Lung (tissue), 11 donors: ENCODE measurements at regions not wholly inside any gene's neighbourhood (a gene's known extent, or its start where the extent isn't known, plus 50 kb on each side); places are given as distances from the start of the nearest gene placed in this dataset.
"Not testable (repeated sequence)": the region's sequence is repeated elsewhere in the genome, so short reads cannot be mapped to it uniquely, and the experiment has no call there.

Experiments used
- ATAC-seq: fragments of 200-7000 bp; cut with Tn5 transposase; one replicate; pipeline ENCODE4 v1.9.1; 2020; ENCODE audit warnings: moderate number of reproducible peaks; ENCODE audit not compliant: insufficient read depth, low FRiP score
- DNase-seq, 3 donors: peaks; one replicate each; pipeline ENCODE4 v3.0.0-alpha.2; 2013 to 2017
- H3K27ac ChIP-seq, 2 donors: one replicate each; pipeline ENCODE4 v1.5.1; 2013; ENCODE audit warnings: mild to moderate bottlenecking in 2 of 2, moderate library complexity in 2 of 2, control low read depth in 1 of 2, inconsistent platforms in 1 of 2, low read depth in 1 of 2, low read length in 1 of 2
- H3K27me3 ChIP-seq, 3 donors: one replicate each; pipeline ENCODE4 v1.5.1; 2013; ENCODE audit warnings: low read length in 2 of 3; ENCODE audit not compliant: control insufficient read depth in 3 of 3, insufficient read depth in 3 of 3
- H3K36me3 ChIP-seq, 4 donors: one replicate each; pipeline ENCODE4 v1.5.1; 2013; ENCODE audit warnings: low read length in 4 of 4, mild to moderate bottlenecking in 1 of 4, moderate library complexity in 1 of 4; ENCODE audit not compliant: control insufficient read depth in 4 of 4, insufficient read depth in 4 of 4
- H3K4me1 ChIP-seq, 5 donors: one replicate each; pipeline ENCODE4 v1.5.1; 2013; ENCODE audit warnings: low read length in 5 of 5, mild to moderate bottlenecking in 2 of 5, moderate library complexity in 1 of 5; ENCODE audit not compliant: control insufficient read depth in 5 of 5, insufficient read depth in 5 of 5
- H3K4me3 ChIP-seq: one replicate; pipeline ENCODE4 v1.5.1; 2013; ENCODE audit warnings: mild to moderate bottlenecking, control low read depth, moderate library complexity
- H3K9ac ChIP-seq, 2 donors: one replicate each; pipeline ENCODE4 v1.5.1; 2013; ENCODE audit warnings: low read length in 2 of 2, control low read depth in 1 of 2; ENCODE audit not compliant: insufficient read depth in 1 of 2
- H3K9me3 ChIP-seq, 4 donors: one replicate each; pipeline ENCODE4 v1.5.1; 2013; ENCODE audit warnings: low read length in 3 of 4, mild to moderate bottlenecking in 1 of 4, moderate library complexity in 1 of 4; ENCODE audit not compliant: control insufficient read depth in 4 of 4, insufficient read depth in 3 of 4
- CTCF ChIP-seq: IDR thresholded peaks from 2 replicates; pipeline ENCODE4 v1.5.1; 2012; ENCODE audit warnings: mild to moderate bottlenecking; ENCODE audit errors: control extremely low read depth, extremely low read depth
- WGBS, 2 donors: extraction: QIAGEN DNeasy Blood & Tissue Kit; methylation state at CpG; one replicate each; pipeline ENCODE4 v1.1.7; 2013; 5-methylcytosine and 5-hydroxymethylcytosine counted together
- donor health status: control.
- donor health status: control.
- donor health status: Bipolar disorder and iron deficiency.
- donor health status: healthy.
- donor health status: DM: yes; HTN: yes; CAD: no.

DNA sequence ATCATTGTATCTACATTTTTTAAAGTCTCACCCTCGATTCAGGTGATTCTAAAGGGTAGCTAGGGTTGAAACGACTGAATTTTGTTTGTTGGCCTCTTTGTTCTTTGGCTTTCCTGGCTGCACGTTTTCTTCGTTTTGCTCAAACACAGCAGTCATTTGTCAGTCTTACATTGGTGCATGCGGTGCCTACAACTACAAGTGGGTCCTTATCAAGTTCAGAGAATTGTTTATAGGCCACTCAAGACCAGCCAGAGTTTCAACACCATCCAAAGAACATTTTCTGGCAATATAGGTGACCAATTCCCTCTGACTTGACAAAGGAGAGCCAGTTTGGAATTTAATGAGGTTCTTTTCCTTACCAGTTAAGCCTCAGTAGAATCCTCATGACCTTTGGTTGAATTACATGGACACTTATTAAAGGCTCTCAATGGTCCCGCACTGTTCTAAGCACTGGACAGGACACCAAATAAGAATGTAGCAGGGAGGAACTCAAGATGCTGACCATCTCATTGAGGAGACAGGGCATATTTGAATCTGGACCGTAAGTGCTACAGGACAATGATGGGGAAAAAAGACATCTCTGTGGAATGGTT lies 119.0 kb upstream of the DMRT1 start:
- Histone ChIP-seq H3K4me1 (peaks cover 0 to 19% (median 7%) of the 10 kb centered on the region in 5 donors), H3K36me3 (no peaks in the 10 kb centered on the region), H3K27ac (peak overlapping the region in 1 of 2 donors; percentile 67), H3K9me3 (no peaks in the 10 kb centered on the region), H3K9ac (no peak overlapping the region), H3K27me3 (peaks cover 0 to 10% (median 0%) of the 10 kb centered on the region in 3 donors), H3K4me3 (no peak overlapping the region)
- DNase-seq (peak in 1 of 3 donors; percentile 50), ATAC-seq (peak; percentile 40)
- WGBS, 2 donors, result 80 to 92% methylated on average over 7 of the region's 7 CpGs
- TF ChIP-seq CTCF, result no peak

- H3K9ac ChIP-seq, H3K27ac ChIP-seq, DNase-seq, H3K4me3 ChIP-seq, H3K9me3 ChIP-seq, H3K36me3 ChIP-seq, ATAC-seq, H3K27me3 ChIP-seq: not testable (repeated sequence)
- WGBS, 2 donors, result 94 to 95% methylated on average over 14 of the region's 14 CpGs
- peaks cover 0 to 19% (median 7%) of the 10 kb centered on the region in 5 donors for H3K4me1 ChIP-seq
Measured at GRCh38 chr9:724461-724860, 117.0 kb upstream of the DMRT1 start.

DNA sequence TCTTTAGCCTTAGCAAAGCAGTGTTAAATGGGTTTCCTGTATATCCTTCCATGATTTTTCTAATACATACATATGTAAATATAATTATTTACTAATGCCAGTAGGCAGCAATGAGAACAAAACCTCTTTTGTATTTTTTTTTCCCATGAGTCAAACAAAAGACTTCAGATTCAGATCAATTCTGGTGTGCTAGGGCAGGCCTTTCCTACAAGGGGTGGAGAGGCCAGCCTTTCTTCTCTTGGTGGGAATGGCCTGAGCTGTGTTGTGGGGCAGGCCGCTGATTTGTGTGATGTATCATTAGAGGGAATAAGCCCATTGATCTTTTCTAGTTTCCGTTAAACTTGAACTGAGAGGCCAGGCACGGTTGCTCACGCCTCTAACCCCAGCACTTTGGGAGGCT lies 115.5 kb upstream of the DMRT1 start:
- H3K27ac ChIP-seq, result no peak overlapping the region
- no peak for TF ChIP-seq CTCF
- no peaks in the 10 kb centered on the region for H3K27me3 ChIP-seq
- ATAC-seq (no peak), DNase-seq (no peak)
- 86 to 98% methylated on average over 4 of the region's 4 CpGs for WGBS, 2 donors
- H3K9me3 ChIP-seq, result no peaks in the 10 kb centered on the region
- H3K36me3 ChIP-seq, result peaks cover 0 to 2% (median 0%) of the 10 kb centered on the region in 4 donors
- H3K4me3 ChIP-seq, result no peak overlapping the region
- no peak overlapping the region for H3K9ac ChIP-seq
- H3K4me1 ChIP-seq, result peaks cover 0 to 12% (median 3%) of the 10 kb centered on the region in 5 donors

DNA sequence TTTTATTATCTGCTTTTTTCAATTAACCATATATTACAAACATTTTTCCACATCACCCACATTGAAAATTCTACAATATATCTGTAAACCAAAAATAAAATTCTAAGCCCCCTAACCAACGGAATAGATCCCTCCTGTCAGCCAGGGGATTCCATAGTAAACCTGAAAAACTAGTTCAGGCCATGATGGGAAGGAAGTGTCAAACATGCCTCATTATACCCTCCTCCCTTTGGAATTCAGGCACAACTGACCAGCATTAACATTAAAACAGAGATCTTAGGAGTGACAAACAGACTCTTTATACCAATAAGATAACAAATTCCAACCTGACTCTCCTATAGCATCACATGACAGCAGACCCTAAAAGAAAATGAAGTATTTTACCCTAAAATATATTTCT lies 113.7 kb upstream of the DMRT1 start:
- no peaks in the 10 kb centered on the region for H3K9me3 ChIP-seq
- H3K9ac ChIP-seq, result no peak overlapping the region
- peaks cover 0 to 15% (median 3%) of the 10 kb centered on the region in 4 donors for H3K36me3 ChIP-seq
- no peak overlapping the region for H3K4me3 ChIP-seq
- no peak for TF ChIP-seq CTCF
- ATAC-seq, result no peak
- WGBS, 2 donors, result 75 to 79% methylated on average over 1 of the region's 1 CpG
- DNase-seq, result no peak
- H3K27me3 ChIP-seq, result no peaks in the 10 kb centered on the region
- no peak overlapping the region for H3K27ac ChIP-seq
- peaks cover 0 to 6% (median 0%) of the 10 kb centered on the region in 5 donors for H3K4me1 ChIP-seq
